HL-60 (cell line): ENCODE measurements at regions not wholly inside any gene's neighbourhood (a gene's known extent, or its start where the extent isn't known, plus 50 kb on each side); places are given as distances from the start of the nearest gene placed in this dataset.

ENCODE experiments used
- DNase-seq, 2 experiments: peaks; one replicate each; pipeline ENCODE4 v3.0.0-alpha.2; 2010 to 2020; ENCODE audit warnings: low read depth in 1 of 2, low spot score in 1 of 2
- H3K27ac ChIP-seq: fragments of 250-450 bp; sonication (Bioruptor Pico); replicated peaks from 2 replicates; pipeline ENCODE4 v1.5.1; 2020; ENCODE audit warnings: mild to moderate bottlenecking, moderate library complexity
- H3K27me3 ChIP-seq: fragments of 250-450 bp; sonication (Bioruptor Pico); 2 replicates; pipeline ENCODE4 v1.5.1; 2021; ENCODE audit warnings: mild to moderate bottlenecking, moderate library complexity; ENCODE audit not compliant: insufficient read depth, poor library complexity, severe bottlenecking
- H3K4me3 ChIP-seq: replicated peaks from 2 replicates; pipeline ENCODE4 v1.5.1; 2011; ENCODE audit warnings: mild to moderate bottlenecking, control low read depth, low read length; ENCODE audit not compliant: insufficient read depth
- GABPA ChIP-seq: IDR thresholded peaks from 2 replicates; pipeline ENCODE4 v1.6.1; 2012; ENCODE audit warnings: low read depth
- POLR2AphosphoS5 ChIP-seq: IDR thresholded peaks from 2 replicates; pipeline ENCODE4 v1.6.1; 2012; ENCODE audit warnings: low read depth
- SPI1 ChIP-seq: IDR thresholded peaks from 2 replicates; pipeline ENCODE4 v1.6.1; 2012; ENCODE audit warnings: low read depth, mild to moderate bottlenecking, borderline replicate concordance
- TF ChIP-seq, protein P1 (sequence below): IDR thresholded peaks from 2 replicates; pipeline ENCODE4 v1.6.1; 2012; ENCODE audit warnings: low read depth; ENCODE audit not compliant: insufficient replicate concordance
- TF ChIP-seq, protein P2 (sequence below): IDR thresholded peaks from one replicate; pipeline ENCODE4 v1.5.1; 2011; ENCODE audit warnings: low read length, control low read depth, inconsistent platforms; ENCODE audit not compliant: insufficient read depth

DNA sequence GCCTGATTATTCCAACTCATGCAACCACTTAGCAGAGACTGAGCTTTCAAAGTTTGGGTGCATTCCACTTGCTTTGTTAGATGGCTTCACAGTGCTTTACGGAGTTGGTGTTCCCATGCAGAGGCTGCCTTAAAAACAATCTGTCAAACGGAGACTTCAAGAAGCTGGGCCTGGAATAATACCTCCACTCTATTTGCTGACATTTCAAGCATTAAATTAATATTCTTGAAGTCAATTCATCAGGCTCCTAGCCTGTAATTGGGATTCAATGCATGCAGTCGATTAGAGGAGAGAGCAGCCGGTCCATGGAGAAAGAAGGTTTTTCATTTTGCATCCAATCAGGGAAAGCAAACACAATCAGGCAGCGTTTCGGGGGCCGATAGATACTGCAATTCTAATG lies 314.7 kb upstream of the PRKX start:
- Histone ChIP-seq H3K27me3 (no peaks in the 10 kb centered on the region), H3K4me3 (no peak overlapping the region), H3K27ac (no peak overlapping the region)
- no peak for DNase-seq
- TF ChIP-seq POLR2AphosphoS5 (no peak), SPI1 (no peak), GABPA (no peak)
- TF ChIP-seq, protein P1, sequence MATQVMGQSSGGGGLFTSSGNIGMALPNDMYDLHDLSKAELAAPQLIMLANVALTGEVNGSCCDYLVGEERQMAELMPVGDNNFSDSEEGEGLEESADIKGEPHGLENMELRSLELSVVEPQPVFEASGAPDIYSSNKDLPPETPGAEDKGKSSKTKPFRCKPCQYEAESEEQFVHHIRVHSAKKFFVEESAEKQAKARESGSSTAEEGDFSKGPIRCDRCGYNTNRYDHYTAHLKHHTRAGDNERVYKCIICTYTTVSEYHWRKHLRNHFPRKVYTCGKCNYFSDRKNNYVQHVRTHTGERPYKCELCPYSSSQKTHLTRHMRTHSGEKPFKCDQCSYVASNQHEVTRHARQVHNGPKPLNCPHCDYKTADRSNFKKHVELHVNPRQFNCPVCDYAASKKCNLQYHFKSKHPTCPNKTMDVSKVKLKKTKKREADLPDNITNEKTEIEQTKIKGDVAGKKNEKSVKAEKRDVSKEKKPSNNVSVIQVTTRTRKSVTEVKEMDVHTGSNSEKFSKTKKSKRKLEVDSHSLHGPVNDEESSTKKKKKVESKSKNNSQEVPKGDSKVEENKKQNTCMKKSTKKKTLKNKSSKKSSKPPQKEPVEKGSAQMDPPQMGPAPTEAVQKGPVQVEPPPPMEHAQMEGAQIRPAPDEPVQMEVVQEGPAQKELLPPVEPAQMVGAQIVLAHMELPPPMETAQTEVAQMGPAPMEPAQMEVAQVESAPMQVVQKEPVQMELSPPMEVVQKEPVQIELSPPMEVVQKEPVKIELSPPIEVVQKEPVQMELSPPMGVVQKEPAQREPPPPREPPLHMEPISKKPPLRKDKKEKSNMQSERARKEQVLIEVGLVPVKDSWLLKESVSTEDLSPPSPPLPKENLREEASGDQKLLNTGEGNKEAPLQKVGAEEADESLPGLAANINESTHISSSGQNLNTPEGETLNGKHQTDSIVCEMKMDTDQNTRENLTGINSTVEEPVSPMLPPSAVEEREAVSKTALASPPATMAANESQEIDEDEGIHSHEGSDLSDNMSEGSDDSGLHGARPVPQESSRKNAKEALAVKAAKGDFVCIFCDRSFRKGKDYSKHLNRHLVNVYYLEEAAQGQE = no peak
- TF ChIP-seq, protein P2, sequence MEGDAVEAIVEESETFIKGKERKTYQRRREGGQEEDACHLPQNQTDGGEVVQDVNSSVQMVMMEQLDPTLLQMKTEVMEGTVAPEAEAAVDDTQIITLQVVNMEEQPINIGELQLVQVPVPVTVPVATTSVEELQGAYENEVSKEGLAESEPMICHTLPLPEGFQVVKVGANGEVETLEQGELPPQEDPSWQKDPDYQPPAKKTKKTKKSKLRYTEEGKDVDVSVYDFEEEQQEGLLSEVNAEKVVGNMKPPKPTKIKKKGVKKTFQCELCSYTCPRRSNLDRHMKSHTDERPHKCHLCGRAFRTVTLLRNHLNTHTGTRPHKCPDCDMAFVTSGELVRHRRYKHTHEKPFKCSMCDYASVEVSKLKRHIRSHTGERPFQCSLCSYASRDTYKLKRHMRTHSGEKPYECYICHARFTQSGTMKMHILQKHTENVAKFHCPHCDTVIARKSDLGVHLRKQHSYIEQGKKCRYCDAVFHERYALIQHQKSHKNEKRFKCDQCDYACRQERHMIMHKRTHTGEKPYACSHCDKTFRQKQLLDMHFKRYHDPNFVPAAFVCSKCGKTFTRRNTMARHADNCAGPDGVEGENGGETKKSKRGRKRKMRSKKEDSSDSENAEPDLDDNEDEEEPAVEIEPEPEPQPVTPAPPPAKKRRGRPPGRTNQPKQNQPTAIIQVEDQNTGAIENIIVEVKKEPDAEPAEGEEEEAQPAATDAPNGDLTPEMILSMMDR = no peak

DNA sequence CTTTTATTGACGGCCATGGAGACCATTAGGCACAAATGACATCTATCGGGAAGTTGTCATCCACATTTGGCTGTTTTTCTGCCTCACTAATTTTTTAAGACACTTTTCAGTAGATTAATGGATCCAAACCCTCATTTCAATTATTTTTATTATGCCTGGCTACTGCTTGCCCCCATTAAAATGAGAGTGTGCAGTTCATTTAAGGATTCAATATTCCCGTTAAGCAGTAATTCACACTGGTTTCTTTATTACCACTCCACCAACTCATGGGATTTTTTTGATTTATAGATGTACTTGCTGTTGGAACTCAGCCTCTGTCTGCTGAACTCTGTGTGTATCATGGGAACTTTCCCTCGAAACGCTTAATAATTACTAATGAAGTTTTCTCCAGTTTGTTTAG lies 291.8 kb upstream of the PRKX start:
- Histone ChIP-seq H3K27ac (no peak overlapping the region), H3K4me3 (no peak overlapping the region), H3K27me3 (no peaks in the 10 kb centered on the region)
- TF ChIP-seq SPI1 (no peak), POLR2AphosphoS5 (no peak), GABPA (no peak)
- TF ChIP-seq, protein P2 = no peak
- TF ChIP-seq, protein P1 = no peak
- DNase-seq = no peak

DNA sequence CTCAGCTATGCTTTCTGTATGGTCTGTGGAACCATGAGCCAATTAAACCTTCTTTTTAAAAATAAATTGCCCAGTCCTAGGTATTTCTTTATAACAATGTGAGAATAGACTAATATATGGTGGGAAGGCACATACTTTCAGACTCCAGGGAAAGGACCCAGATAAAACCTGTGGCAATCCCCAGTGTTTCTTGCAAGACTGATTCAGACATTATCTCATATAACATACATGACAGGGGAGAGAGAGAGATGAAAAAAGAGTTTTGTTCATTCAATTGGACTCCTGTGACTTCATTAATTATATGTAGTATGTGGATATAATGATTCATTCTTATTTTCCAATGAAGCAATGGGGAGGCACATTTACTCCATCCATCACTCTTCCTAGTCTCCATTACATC lies 291.4 kb upstream of the PRKX start:
- TF ChIP-seq, protein P2 = no peak
- TF ChIP-seq SPI1 (no peak), GABPA (no peak), POLR2AphosphoS5 (no peak)
- TF ChIP-seq, protein P1 = no peak
- no peak overlapping the region for H3K27ac ChIP-seq
- no peak overlapping the region for H3K4me3 ChIP-seq
- H3K27me3 ChIP-seq = no peaks in the 10 kb centered on the region
- no peak for DNase-seq
